ENCODE measurements at regions not wholly inside any gene's neighbourhood (a gene's known extent, or its start where the extent isn't known, plus 50 kb on each side); places are given as distances from the start of the nearest gene placed in this dataset.

DNA sequence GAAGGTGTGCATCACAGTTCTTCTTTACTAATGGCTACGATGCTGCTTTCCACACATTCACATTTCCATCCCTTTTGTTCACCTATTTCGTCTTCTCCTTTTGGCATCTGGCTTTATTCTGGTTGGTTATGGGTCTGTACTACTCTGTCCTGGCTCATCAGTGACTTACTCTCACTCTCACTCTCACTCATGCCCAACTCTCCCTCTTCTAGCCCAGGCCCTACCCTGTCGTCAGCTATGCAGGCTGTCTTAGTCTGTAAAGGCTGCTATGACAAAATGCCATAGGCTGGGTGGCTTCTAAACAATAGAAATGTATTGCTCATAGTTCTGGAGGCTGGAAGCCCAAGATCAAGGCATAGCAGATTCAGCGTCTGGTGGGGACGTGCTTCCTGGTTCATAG, 105.6 kb upstream of the PUDP start:
- TF ChIP-seq, protein P1, sequence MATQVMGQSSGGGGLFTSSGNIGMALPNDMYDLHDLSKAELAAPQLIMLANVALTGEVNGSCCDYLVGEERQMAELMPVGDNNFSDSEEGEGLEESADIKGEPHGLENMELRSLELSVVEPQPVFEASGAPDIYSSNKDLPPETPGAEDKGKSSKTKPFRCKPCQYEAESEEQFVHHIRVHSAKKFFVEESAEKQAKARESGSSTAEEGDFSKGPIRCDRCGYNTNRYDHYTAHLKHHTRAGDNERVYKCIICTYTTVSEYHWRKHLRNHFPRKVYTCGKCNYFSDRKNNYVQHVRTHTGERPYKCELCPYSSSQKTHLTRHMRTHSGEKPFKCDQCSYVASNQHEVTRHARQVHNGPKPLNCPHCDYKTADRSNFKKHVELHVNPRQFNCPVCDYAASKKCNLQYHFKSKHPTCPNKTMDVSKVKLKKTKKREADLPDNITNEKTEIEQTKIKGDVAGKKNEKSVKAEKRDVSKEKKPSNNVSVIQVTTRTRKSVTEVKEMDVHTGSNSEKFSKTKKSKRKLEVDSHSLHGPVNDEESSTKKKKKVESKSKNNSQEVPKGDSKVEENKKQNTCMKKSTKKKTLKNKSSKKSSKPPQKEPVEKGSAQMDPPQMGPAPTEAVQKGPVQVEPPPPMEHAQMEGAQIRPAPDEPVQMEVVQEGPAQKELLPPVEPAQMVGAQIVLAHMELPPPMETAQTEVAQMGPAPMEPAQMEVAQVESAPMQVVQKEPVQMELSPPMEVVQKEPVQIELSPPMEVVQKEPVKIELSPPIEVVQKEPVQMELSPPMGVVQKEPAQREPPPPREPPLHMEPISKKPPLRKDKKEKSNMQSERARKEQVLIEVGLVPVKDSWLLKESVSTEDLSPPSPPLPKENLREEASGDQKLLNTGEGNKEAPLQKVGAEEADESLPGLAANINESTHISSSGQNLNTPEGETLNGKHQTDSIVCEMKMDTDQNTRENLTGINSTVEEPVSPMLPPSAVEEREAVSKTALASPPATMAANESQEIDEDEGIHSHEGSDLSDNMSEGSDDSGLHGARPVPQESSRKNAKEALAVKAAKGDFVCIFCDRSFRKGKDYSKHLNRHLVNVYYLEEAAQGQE (IDR thresholded peaks at IDR 0.05), result no peak
- TF ChIP-seq CTCF (IDR thresholded peaks at IDR 0.05) (no peak), USF2 (IDR thresholded peaks at IDR 0.05) (no peak), FOSL2 (IDR thresholded peaks at IDR 0.05) (no peak), FOSL2 (CRISPR knock-in tag; IDR thresholded peaks at IDR 0.05) (no peak), HOXA7 (CRISPR knock-in tag; IDR thresholded peaks at IDR 0.05) (no peak), POLR2A (IDR thresholded peaks at IDR 0.05; ENCODE audit: low read length) (no peak), HEYL (CRISPR knock-in tag; IDR thresholded peaks at IDR 0.05) (no peak), EP300 (IDR thresholded peaks at IDR 0.05) (no peak), MAX (IDR thresholded peaks at IDR 0.05) (no peak)
- TF ChIP-seq, protein P2, sequence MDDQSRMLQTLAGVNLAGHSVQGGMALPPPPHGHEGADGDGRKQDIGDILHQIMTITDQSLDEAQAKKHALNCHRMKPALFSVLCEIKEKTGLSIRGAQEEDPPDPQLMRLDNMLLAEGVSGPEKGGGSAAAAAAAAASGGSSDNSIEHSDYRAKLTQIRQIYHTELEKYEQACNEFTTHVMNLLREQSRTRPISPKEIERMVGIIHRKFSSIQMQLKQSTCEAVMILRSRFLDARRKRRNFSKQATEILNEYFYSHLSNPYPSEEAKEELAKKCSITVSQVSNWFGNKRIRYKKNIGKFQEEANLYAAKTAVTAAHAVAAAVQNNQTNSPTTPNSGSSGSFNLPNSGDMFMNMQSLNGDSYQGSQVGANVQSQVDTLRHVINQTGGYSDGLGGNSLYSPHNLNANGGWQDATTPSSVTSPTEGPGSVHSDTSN (IDR thresholded peaks at IDR 0.05), result no peak
